NCI-H187 treated with DMSO at 0.1 percent for 48 hours (cell line): ENCODE measurements at regions not wholly inside any gene's neighbourhood (a gene's known extent, or its start where the extent isn't known, plus 50 kb on each side); places are given as distances from the start of the nearest gene placed in this dataset.
"Not testable (repeated sequence)": the region's sequence is repeated elsewhere in the genome, so short reads cannot be mapped to it uniquely, and the experiment has no call there.

Source experiments
- DNase-seq: peaks from one replicate; lab custom pipeline; 2025; lab: John Stamatoyannopoulos, UW

DNA sequence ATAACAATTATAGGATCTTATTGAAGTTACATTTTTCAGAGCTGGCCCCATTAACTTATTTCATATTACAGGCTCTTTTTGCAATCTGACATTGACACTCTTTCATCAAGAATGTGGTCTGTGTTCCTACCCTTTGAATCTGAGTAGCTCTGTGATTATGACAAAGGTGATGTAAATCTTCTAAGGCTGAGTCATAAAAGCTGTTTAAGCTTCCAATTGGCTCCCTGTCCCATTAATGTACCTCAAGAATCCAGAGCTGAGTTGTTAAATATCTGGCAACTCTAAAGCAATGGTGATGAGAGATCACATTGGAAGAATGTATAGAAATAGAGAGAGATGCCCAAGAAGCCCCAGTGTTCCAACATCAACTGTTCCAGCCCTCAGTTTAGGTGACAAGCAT is 178.5 kb upstream of the DEPDC1 start:
- no peak for DNase-seq

DNA sequence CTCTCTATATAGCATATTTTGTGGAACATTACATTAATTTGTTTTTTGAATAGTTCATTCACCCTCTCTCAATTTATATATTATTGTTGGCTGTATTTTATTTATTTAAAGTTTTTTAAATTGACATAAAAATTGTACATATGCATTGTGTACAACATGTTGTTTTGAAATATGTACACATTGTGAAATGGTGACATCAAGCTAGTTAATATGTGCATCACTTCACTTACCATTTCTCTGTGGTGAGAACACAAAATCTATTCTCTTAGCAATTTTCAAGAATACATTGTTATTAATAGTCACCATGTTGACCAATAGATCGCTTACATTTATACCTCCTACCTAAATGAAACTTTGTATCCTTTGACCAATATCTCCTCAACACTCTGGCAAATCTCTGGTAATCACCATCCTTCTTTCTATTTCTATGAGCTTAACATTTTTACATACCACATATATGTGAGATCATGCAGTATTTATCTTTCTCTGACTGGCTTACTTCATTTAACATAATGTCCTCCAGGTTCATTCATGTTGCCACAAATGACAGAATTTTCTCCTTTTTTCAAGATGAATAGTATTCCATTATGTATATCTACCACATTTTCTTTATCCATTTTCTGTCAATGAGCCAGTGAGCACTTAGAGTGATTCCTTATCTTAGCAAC is 180.9 kb upstream of the DEPDC1 start:
- DNase-seq = no peak

DNA sequence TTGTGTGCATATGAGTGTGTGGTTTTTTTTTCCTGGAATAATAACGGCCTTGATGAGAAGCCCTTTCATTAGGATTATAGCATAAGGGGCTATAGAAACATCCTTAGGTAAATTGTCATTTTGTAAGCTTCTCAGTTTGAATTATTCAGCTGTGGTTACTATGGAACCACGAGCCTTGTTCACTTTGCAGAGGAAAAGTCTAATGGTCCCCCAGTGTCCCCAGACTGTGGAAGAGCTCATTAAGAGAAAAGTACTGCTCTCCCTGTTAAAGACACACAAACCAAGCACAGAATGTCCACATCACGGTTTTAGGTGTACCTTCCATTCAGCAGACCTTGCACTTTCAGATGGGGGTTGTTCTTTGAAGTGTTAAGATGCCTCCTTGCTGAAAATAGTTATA is 199.3 kb upstream of the DEPDC1 start:
- no peak for DNase-seq

DNA sequence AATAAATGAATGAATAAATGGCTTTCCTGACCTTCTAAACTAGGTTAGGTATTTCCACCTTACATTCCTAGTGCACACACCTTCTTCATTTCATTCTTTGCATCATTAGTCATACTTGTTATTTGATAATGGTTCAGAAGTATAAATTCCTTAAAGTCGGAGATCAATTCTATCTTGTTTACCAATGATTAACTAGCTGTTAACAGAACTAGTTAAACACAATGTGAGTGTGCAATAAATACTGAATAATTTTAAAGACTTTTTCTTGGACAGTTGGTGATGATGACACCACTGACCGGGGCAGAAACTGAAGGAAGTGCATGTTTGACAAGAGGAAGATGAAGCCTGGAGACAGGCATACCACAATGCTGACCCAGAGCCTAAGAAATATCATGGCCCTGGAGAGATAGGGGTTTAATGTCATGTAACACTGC is 207.1 kb upstream of the DEPDC1 start:
- DNase-seq = no peak

DNA sequence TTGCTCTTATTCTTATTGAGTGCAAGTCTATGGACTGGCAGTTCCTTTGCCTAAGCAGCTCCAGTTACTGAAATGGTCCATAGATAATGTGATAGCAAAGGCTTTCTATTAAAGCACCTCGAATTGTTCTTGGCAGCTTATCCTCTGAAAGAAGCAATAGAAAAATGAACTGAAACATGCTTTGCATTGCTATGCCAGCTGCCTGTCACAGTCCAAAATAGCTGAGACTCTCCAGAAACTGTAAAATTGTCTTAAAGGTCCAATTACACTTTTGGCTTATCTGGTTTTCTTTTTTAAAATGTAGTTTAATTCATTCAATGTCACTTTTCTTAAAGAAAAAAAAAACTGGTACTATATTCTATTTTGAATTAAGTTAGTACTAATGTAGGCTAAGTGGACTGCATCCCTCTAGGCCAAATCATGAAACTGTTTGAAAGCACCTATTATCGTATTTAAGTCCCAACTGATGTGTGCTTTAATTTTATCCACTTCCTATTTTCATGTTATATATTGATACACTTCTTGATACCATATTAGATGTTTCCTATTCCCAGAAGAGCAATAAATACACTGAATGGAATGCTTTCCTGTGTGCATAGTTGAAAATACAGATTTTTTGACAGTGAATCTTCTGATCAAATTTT is 208.0 kb upstream of the DEPDC1 start:
- no peak for DNase-seq

DNA sequence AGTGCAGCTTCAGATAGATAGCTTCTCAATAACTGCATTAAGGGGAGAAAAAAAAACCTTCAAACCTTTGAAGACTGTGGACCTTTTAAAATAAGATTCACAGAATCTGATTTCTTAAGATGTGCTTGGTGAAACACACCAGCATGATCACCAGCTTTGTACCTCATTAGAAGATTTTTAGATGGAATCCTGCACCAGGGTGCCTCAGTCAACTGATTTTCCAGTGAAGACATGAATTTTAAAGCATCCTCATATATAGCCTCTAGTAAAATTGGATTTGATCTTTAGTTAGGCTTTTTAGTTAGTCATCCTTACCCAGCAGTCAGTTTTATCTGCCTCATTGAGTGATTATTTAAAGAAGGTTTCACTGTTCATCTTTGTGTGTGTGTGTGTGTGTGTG is 208.6 kb upstream of the DEPDC1 start:
- no peak for DNase-seq

DNA sequence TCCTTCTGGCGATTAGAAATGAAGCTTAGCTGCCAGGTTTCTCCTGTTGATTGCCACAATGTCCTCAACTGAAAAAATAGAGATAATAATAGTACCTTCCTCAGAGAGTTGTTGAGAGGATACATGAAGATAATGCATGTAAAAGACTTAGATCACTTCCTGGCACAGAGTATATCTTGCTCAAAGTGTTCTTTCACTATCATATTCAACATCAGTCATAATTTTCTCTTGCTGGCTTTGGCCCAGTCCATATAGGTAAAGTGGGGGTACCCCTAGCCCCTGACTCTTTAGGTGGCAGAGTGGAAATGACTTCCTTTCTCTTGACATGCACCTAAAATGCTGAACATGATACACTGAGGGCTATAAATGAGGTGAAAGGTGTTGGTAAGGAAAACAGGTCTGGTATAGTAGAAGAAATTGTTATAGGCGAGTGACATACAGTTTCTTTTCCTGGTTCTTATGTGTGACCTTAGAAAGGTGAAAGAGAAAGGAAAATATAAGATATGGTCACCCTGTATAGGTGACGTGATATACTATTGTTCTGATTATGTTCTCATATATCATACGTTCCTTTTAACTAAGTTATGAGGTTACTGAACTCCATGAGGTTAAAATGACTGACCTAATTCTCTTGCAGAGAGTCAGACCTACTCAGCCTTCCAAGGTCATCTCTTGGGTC is 209.9 kb upstream of the DEPDC1 start:
- DNase-seq = no peak

DNA sequence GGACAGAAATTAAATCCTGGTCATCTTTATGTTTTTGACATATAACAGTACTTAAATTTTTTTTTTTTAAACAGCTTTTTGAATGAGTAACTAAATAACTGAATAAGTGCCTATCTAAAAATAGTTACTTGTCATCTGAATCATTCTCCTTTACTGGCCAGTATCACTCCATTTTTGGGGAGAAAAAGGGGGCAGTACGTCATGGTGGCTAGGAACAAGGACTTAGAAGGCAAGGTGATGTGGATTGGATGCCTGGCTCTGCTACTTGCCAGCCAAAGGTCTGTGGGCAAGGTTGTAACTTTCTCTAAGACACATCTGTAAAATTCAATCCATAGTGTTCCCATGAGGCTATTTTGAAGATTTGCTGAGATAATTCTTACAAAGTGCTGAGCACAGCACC is 220.4 kb upstream of the DEPDC1 start:
- no peak for DNase-seq

DNA sequence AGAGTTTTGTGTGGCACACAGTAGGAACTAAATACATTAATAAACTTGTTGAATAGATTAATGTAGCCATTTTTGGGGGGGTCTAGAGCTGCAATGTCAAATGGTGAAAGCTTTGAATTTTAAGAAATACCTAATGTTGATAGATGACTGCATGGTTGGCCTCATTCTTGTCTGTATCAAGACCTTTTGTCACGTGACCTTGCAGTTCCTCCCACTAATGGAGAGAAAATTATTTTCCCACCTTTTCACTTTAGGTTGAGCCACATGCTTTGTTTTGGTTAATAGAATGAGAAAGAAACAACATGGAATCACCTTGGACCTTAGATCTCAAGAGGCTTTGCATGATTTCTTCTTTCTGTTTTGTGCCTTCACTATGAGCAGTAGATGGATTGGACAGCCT is 223.6 kb upstream of the DEPDC1 start:
- DNase-seq = no peak

DNA sequence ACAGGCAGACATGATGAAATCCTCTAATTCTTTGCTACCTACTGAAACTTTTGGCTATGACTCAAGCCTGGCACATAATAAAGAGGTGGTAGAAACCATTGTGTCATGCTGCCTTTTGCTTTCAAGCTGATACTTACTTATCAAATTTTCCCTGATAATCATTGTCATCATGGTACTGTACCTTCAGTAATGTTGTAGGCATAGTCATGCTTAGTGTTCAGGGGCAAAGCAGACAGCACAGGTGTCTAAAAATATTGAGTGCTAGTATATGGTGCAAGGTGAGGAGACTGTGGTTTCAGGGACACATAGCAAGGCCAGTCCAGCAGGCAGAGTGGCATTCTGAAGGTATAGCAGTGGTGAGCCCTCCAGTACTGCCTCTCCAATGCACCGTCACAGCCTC is 226.9 kb upstream of the DEPDC1 start:
- DNase-seq = no peak

DNA sequence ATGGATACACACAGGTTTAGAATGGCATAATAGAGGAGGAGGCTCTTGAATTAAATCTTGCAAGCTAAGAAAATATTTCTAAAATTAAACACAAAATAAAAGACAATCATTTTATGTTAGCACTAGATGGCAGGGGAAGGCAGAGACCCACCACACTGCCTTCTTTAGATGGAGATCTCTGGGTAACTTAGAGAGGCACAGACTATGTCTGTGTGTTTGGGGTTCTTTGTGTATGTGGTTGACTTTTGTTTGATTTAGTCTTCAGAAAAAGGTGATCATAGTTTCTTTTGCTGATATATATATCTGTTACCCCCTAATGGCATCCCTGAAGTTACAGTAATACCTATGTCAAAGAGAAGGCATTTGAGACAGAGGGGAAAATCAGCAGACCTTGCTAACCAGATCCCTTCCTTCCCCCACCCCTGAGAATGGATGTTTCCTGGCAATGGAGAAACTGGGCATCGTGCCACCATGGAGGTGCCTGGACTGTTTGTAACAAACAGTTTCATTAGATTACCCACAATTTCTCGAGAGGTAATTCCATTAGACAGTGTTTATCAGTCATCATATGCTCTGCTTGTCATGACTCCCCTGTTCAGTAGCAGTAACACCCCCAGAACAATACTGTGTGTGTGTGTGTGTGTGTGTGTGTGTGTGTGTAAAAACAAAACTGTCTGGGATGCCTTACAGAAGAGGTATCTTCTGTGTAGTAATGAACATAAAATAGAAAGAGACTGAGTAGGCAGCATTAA is 228.3 kb upstream of the DEPDC1 start:
- DNase-seq = no peak

DNA sequence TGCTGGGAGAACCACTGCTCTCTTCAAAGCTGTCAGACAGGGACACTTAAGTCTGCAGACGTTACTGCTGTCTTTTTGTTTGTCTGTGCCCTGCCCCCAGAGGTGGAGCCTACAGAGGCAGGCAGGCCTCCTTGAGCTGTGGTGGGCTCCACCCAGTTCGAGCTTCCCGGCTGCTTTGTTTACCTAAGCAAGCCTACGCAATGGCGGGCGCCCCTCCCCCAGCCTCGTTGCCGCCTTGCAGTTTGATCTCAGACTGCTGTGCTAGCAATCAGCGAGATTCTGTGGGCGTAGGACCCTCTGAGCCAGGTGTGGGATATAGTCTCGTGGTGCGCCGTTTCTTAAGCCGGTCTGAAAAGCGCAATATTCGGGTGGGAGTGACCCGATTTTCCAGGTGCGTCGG is 242.6 kb upstream of the DEPDC1 start:
- not testable (repeated sequence) for DNase-seq

DNA sequence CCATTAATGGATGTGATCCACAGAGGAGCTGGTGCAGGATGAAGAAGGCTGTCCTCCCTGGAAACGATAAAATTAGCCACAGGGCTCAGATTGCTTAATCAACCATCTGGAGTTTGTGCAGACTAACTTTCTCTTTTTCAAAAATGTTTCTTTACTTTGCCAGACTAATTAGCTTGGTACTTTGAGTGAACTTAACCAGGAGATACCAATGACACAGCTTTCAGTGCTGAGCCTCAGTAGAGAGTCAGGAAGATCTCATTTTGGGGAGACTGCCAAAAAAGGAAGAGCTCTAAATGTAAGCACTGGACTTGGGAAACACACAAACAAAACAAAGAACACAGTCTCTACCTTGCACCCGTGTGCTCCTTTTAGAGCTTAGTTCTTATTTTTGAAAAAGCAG is 248.1 kb upstream of the DEPDC1 start:
- no peak for DNase-seq

DNA sequence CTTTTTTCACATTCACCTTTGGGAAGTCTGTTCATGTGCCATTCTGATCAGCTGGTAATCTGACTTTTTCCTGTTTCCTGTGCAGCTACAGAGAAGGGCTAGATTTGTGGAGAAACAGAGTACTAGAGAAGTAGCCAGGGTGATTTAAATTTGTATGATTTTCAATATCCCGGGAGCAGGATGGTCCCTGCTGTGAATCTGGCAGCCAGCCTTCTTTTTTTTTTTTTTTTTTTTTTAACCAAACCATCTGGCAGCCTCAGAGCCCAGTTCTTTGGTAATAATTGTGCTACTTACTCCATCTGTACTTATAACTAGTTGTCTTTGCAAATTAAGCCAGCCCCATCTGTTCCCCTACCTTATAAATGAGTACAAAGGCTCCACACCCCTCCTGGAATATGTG is 248.6 kb upstream of the DEPDC1 start:
- no peak for DNase-seq

DNA sequence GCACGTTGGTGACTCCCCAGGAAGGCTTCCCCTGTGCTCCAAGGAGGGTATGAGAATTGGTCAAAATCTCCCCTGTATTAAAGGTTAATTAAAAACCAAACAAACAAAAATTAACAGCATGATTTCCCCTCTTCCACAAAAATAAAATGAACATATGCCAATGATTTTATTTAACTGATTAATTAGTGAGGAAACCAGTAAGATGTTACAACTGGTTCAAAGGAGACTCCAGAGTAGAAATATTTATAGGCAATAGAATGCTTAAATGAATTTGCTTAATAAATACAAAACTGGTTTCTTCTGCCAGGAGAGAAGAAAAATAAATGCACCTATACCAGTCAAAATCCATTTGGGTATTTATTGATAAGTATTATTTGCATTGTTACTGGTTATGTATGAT is 249.5 kb upstream of the DEPDC1 start:
- no peak for DNase-seq

DNA sequence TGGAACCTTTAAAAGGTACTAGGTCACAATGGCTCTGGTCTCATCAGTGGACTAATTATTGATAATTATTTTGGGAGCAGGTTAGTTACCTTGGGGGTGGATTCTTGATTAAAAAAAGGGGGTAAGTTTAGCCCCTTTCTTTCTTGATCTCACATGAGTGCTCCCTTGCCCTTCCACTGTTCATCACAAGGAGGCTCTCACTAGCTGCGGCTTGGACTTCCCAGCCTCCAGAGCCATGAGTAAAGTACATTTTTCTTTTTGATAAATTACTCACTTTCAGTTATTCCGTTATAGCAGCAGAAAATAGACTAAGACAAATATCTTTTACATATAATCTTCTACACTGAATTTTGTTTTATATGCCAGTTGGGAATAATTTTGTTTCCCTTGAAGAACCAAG is 254.8 kb upstream of the DEPDC1 start:
- no peak for DNase-seq

DNA sequence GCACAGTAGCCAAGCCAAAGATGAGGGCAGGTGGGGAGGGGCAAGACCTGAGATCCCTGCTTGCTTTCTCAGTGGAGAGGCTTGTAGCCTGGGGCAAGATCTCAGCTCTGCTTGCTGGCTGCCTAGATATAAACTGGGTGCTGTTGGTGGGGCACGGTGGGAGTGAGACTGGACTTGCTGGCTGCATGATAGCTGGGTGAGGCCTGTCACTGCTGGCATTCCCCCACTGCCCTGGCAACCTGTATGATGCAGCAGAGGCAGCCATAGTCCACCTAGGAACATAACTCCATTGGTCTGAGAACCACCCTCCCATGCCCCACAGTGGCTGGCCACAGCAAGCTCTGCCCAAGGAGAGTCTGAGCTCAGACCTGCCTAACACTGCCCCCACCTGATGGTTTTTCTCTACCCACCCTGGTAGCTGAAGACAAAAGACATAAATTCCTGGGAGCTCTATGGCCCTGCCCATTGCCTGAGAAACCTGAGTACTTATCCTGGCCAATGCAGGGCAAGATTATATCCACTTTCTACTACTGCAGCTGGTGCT is 261.9 kb upstream of the DEPDC1 start:
- DNase-seq = no peak

DNA sequence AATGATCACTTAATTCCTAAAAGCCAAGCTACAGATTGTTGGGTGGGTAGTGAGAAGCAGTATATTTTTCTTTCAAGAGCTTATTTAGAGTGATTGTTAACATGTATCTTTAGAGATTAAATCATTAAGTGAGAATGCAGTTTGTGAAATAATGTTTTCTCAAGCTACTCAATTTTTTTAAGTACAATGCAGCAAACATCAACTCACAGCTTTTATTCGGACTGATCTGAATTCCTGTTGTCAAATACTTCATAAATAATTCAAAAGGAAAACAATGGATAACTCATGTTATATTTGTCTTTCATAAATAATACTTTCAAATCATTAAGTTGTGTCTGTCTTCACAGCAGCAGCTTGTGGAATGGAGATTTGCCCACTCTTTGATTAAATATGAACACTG is 271.1 kb upstream of the DEPDC1 start:
- no peak for DNase-seq

DNA sequence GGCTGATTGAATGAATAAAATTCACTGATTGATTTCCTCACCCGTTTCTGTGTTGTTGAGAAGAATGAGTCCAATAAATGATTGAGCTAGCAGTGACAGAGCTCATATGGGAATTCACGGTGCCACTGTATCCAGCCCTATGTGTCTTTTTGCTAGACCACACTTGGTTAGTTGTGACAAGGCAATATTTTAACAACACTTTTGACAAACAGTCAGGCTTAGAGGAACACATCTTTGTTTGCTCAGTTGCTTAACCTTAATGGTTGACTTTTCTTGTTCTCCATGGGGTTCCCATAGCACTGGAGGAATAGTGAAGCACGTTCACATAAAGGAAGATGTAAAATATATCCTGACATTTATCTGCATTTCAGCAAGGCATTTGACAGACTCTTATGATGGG is 273.9 kb upstream of the DEPDC1 start:
- no peak for DNase-seq

DNA sequence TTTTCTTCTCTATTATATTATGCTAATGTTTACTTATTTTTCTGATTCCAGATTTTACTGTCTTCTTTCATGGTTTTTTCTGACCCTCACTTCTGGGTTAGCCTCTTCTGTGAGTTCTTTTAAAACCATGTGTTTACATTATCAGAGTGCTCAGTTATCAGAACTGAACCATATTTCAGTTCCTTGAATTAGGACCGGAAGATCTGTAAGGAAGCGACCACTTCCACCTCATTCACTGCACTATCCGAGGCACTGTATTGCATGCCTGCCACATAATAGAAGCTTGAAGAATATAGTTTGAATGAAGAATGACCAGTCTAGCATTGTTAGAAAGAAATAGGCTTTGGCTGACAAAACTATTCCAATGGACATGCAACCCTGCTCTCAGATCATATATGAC is 281.0 kb upstream of the DEPDC1 start:
- DNase-seq = no peak

DNA sequence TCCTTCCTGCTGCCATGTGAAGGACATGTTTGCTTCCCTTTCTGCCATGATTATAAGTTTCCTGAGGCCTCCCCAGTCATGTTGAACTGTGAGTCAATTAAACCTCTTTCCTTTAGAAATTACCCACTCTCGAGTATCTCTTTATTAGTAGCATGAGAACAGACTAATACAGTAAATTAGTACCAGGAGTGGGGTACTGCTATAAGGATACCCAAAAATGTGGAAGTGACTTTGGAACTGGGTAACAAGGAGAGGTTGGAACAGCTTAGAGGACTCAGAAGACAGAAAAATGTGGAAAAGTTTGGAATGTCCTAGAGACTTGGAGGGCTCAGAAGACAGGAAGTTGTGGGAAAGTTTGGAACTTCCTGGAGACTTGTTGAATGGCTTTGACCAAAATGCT is 283.0 kb upstream of the DEPDC1 start:
- DNase-seq = not testable (repeated sequence)

DNA sequence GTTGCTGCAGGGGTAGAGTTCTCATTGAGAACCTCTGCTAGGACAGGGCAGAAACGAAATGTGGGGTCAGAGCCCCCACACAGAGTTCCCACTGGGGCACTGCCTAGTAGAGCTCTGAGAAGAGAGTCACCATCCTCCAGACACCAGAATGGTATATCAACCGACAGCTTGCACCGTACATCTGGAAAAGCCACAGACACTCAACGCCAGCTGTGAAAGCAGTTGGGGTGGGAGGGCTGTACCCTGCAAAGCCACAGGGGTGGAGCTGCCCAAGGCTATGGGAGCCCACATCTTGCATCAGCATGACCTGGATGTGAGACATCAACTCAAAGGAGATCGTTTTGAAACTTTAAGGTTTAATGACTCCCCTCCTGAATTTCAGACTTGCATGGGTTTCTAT is 284.0 kb upstream of the DEPDC1 start:
- DNase-seq = no peak

DNA sequence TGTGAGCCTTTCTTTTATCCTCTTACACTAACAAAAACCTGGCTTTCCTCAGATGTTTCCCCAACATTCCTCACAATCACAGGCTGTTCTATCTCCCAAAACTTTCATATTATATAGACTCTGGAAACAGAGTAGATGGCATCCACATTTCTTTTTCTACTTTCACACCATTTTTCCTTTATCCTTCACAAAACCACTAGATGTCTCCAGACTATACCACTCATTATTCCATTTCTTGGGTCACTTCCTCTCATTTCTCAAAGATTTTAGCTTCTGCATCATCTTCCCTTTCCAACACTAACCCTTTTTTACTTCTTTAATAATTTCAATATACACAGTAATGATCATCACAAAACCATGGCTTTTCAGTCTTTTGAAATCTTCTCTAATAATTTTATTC is 286.0 kb upstream of the DEPDC1 start:
- DNase-seq = no peak
